ENCODE measurements at regions not wholly inside any gene's neighbourhood (a gene's known extent, or its start where the extent isn't known, plus 50 kb on each side); places are given as distances from the start of the nearest gene placed in this dataset.
"Not testable (repeated sequence)": the region's sequence is repeated elsewhere in the genome, so short reads cannot be mapped to it uniquely, and the experiment has no call there.

- peaks cover 0 to 10% (median 5%) of the 10 kb centered on the region in 8 donors for H3K9me3 Mint-ChIP-seq
- H3K36me3 Mint-ChIP-seq = no peaks in the 10 kb centered on the region
- CTCF ChIA-PET (ENCODE audit: partially characterized antibody) = no interaction called here
These were observed 134.9 kb upstream of the KYNU start for GRCh38 chr2:142742371-142743214.

GRCh38 chr2:142741764-142742269 lies 135.6 kb upstream of the KYNU start:
- no peak overlapping the region for H3K27ac Mint-ChIP-seq

More at GRCh38 chr2:142742371-142743214, 134.9 kb upstream of the KYNU start:
- no peaks in the 10 kb centered on the region for H3K27me3 Mint-ChIP-seq
- POLR2A ChIA-PET (ENCODE audit: partially characterized antibody) = no interaction called here
- Histone ChIP-seq H3K9me3 (ENCODE audit: control insufficient read depth in 1 of 2, low read length in 2 of 2) (no peaks in the 10 kb centered on the region), H3K27me3 (ENCODE audit: insufficient read depth, low read length) (no peaks in the 10 kb centered on the region), H3K4me1 (ENCODE audit: insufficient read depth, low read length) (no peaks in the 10 kb centered on the region), H3K36me3 (ENCODE audit: insufficient read depth, low read length) (no peaks in the 10 kb centered on the region), H3K27ac (ENCODE audit: low read depth, low read length) (no peak overlapping the region), H3K4me3 (ENCODE audit: low read length in 2 of 2) (no peak overlapping the region)
- DNase-seq = no peak
- H3K4me3 Mint-ChIP-seq = no peak overlapping the region
- no peak overlapping the region for H3K27ac Mint-ChIP-seq
- H3K4me1 Mint-ChIP-seq = no peaks in the 10 kb centered on the region
- intact Hi-C loops (cut with micrococcal nuclease) = no loop called here

GRCh38 chr2:142734770-142735169 lies 142.7 kb upstream of the KYNU start:
- H3K4me3 Mint-ChIP-seq = no peak overlapping the region
- Histone ChIP-seq H3K27ac (ENCODE audit: low read depth, low read length) (no peak overlapping the region), H3K9me3 (ENCODE audit: control insufficient read depth in 1 of 2, low read length in 2 of 2) (no peaks in the 10 kb centered on the region), H3K4me1 (ENCODE audit: insufficient read depth, low read length) (no peaks in the 10 kb centered on the region), H3K4me3 (ENCODE audit: low read length in 2 of 2) (no peak overlapping the region), H3K36me3 (ENCODE audit: insufficient read depth, low read length) (no peaks in the 10 kb centered on the region), H3K27me3 (ENCODE audit: insufficient read depth, low read length) (no peaks in the 10 kb centered on the region)
- peaks cover 0 to 10% (median 4%) of the 10 kb centered on the region in 8 donors for H3K9me3 Mint-ChIP-seq
- POLR2A ChIA-PET (ENCODE audit: partially characterized antibody) = no interaction called here
- no peaks in the 10 kb centered on the region for H3K36me3 Mint-ChIP-seq
- no peak for DNase-seq
- CTCF ChIA-PET (ENCODE audit: partially characterized antibody) = no interaction called here
- no peak overlapping the region for H3K27ac Mint-ChIP-seq
- no peaks in the 10 kb centered on the region for H3K4me1 Mint-ChIP-seq
- no peaks in the 10 kb centered on the region for H3K27me3 Mint-ChIP-seq
- intact Hi-C loops (cut with micrococcal nuclease) = no loop called here

More at GRCh38 chr2:142741764-142742269, 135.6 kb upstream of the KYNU start:
- Mint-ChIP-seq H3K4me3 (no peak overlapping the region), H3K27me3 (no peaks in the 10 kb centered on the region), H3K4me1 (no peaks in the 10 kb centered on the region), H3K9me3 (peaks cover 0 to 10% (median 4%) of the 10 kb centered on the region in 8 donors), H3K36me3 (no peaks in the 10 kb centered on the region)
- DNase-seq = no peak
- Histone ChIP-seq H3K27me3 (ENCODE audit: insufficient read depth, low read length) (no peaks in the 10 kb centered on the region), H3K4me3 (ENCODE audit: low read length in 2 of 2) (no peak overlapping the region), H3K36me3 (ENCODE audit: insufficient read depth, low read length) (no peaks in the 10 kb centered on the region), H3K4me1 (ENCODE audit: insufficient read depth, low read length) (no peaks in the 10 kb centered on the region), H3K9me3 (ENCODE audit: control insufficient read depth in 1 of 2, low read length in 2 of 2) (no peaks in the 10 kb centered on the region), H3K27ac (ENCODE audit: low read depth, low read length) (no peak overlapping the region)
- intact Hi-C loops (cut with micrococcal nuclease) = no loop called here
- ChIA-PET CTCF (ENCODE audit: partially characterized antibody) (no interaction called here), POLR2A (ENCODE audit: partially characterized antibody) (no interaction called here)

- H3K4me3 ChIP-seq (ENCODE audit: low read length in 2 of 2) = no peak overlapping the region
- CTCF ChIA-PET (ENCODE audit: partially characterized antibody) = no interaction called here
- no peaks in the 10 kb centered on the region for H3K9me3 ChIP-seq (ENCODE audit: control insufficient read depth in 1 of 2, low read length in 2 of 2)
- no peaks in the 10 kb centered on the region for H3K36me3 ChIP-seq (ENCODE audit: insufficient read depth, low read length)
- intact Hi-C loops (cut with micrococcal nuclease) = no loop called here
- no peak overlapping the region for H3K27ac ChIP-seq (ENCODE audit: low read depth, low read length)
- H3K4me1 ChIP-seq (ENCODE audit: insufficient read depth, low read length) = no peaks in the 10 kb centered on the region
- POLR2A ChIA-PET (ENCODE audit: partially characterized antibody) = no interaction called here
- Mint-ChIP-seq H3K4me3 (no peak overlapping the region), H3K27me3 (no peaks in the 10 kb centered on the region), H3K4me1 (no peaks in the 10 kb centered on the region), H3K27ac (no peak overlapping the region), H3K9me3 (peaks cover 0 to 13% (median 5%) of the 10 kb centered on the region in 8 donors), H3K36me3 (no peaks in the 10 kb centered on the region)
- no peaks in the 10 kb centered on the region for H3K27me3 ChIP-seq (ENCODE audit: insufficient read depth, low read length)
- no peak for DNase-seq
These were observed 143.2 kb upstream of the KYNU start for GRCh38 chr2:142734231-142734630.

GRCh38 chr2:142729814-142730213 lies 147.7 kb upstream of the KYNU start:
- H3K27me3 Mint-ChIP-seq; H3K27ac ChIP-seq (ENCODE audit: low read depth, low read length); H3K4me1 ChIP-seq (ENCODE audit: insufficient read depth, low read length); H3K27ac Mint-ChIP-seq; H3K4me1 Mint-ChIP-seq; POLR2A ChIA-PET (ENCODE audit: partially characterized antibody); H3K9me3 ChIP-seq (ENCODE audit: control insufficient read depth in 1 of 2, low read length in 2 of 2); DNase-seq; H3K4me3 Mint-ChIP-seq; intact Hi-C loops (cut with micrococcal nuclease); H3K4me3 ChIP-seq (ENCODE audit: low read length in 2 of 2); H3K36me3 ChIP-seq (ENCODE audit: insufficient read depth, low read length); H3K36me3 Mint-ChIP-seq; CTCF ChIA-PET (ENCODE audit: partially characterized antibody); H3K27me3 ChIP-seq (ENCODE audit: insufficient read depth, low read length): not testable (repeated sequence)
- H3K9me3 Mint-ChIP-seq = peaks cover 0 to 18% (median 2%) of the 10 kb centered on the region in 8 donors

- H3K4me1 ChIP-seq (ENCODE audit: insufficient read depth, low read length); H3K36me3 ChIP-seq (ENCODE audit: insufficient read depth, low read length); H3K9me3 ChIP-seq (ENCODE audit: control insufficient read depth in 1 of 2, low read length in 2 of 2); H3K27ac Mint-ChIP-seq; CTCF ChIA-PET (ENCODE audit: partially characterized antibody); H3K4me3 ChIP-seq (ENCODE audit: low read length in 2 of 2); POLR2A ChIA-PET (ENCODE audit: partially characterized antibody); H3K4me1 Mint-ChIP-seq; intact Hi-C loops (cut with micrococcal nuclease); H3K4me3 Mint-ChIP-seq; DNase-seq; H3K36me3 Mint-ChIP-seq; H3K27me3 Mint-ChIP-seq; H3K27me3 ChIP-seq (ENCODE audit: insufficient read depth, low read length); H3K27ac ChIP-seq (ENCODE audit: low read depth, low read length): not testable (repeated sequence)
- H3K9me3 Mint-ChIP-seq = peaks cover 0 to 18% (median 2%) of the 10 kb centered on the region in 8 donors
These were observed 149.5 kb upstream of the KYNU start for GRCh38 chr2:142727821-142728478.

- Mint-ChIP-seq H3K9me3 (peaks cover 0 to 12% (median 3%) of the 10 kb centered on the region in 8 donors), H3K27me3 (no peaks in the 10 kb centered on the region), H3K27ac (no peak overlapping the region), H3K4me1 (no peaks in the 10 kb centered on the region), H3K36me3 (no peaks in the 10 kb centered on the region), H3K4me3 (no peak overlapping the region)
- intact Hi-C loops (cut with micrococcal nuclease) = no loop called here
- no peak overlapping the region for H3K27ac ChIP-seq (ENCODE audit: low read depth, low read length)
- no peaks in the 10 kb centered on the region for H3K27me3 ChIP-seq (ENCODE audit: insufficient read depth, low read length)
- DNase-seq = no peak
- no peak overlapping the region for H3K4me3 ChIP-seq (ENCODE audit: low read length in 2 of 2)
- H3K36me3 ChIP-seq (ENCODE audit: insufficient read depth, low read length) = no peaks in the 10 kb centered on the region
- H3K9me3 ChIP-seq (ENCODE audit: control insufficient read depth in 1 of 2, low read length in 2 of 2) = no peaks in the 10 kb centered on the region
- ChIA-PET POLR2A (ENCODE audit: partially characterized antibody) (no interaction called here), CTCF (ENCODE audit: partially characterized antibody) (no interaction called here)
- H3K4me1 ChIP-seq (ENCODE audit: insufficient read depth, low read length) = no peaks in the 10 kb centered on the region
These were observed 152.1 kb upstream of the KYNU start for GRCh38 chr2:142725386-142725785.

Measured in CD4-positive, alpha-beta memory T cell (primary cell).